ENCODE measurements at regions not wholly inside any gene's neighbourhood (a gene's known extent, or its start where the extent isn't known, plus 50 kb on each side); places are given as distances from the start of the nearest gene placed in this dataset.

GRCh38 chr13:70473907-70474306, 365.7 kb upstream of the KLHL1 start:
- DNase-seq: no peak

- no peak for DNase-seq
Observed at GRCh38 chr13:70469077-70469476, 360.8 kb upstream of the KLHL1 start.

- no peak for DNase-seq
Observed at GRCh38 chr13:70457474-70457873, 349.2 kb upstream of the KLHL1 start.

GRCh38 chr13:70448820-70449219, 340.6 kb upstream of the KLHL1 start:
- DNase-seq: no peak

- DNase-seq: no peak
Observed at GRCh38 chr13:70432276-70432805, 324.1 kb upstream of the KLHL1 start.

GRCh38 chr13:70430256-70430655, 322.0 kb upstream of the KLHL1 start:
- DNase-seq: no peak

GRCh38 chr13:70424928-70425327, 316.7 kb upstream of the KLHL1 start:
- DNase-seq: no peak

GRCh38 chr13:70424428-70424827, 316.2 kb upstream of the KLHL1 start:
- DNase-seq: no peak

GRCh38 chr13:70415136-70415535, 306.9 kb upstream of the KLHL1 start:
- no peak for DNase-seq

GRCh38 chr13:70408865-70409264, 300.6 kb upstream of the KLHL1 start:
- DNase-seq: no peak

- no peak for DNase-seq
Observed at GRCh38 chr13:70407486-70407885, 299.2 kb upstream of the KLHL1 start.

- no peak for DNase-seq
Observed at GRCh38 chr13:70405266-70405665, 297.0 kb upstream of the KLHL1 start.

GRCh38 chr13:70394031-70394548, 285.8 kb upstream of the KLHL1 start:
- no peak for DNase-seq

GRCh38 chr13:70391678-70392077, 283.4 kb upstream of the KLHL1 start:
- DNase-seq: no peak

- no peak for DNase-seq
Observed at GRCh38 chr13:70390968-70391367, 282.7 kb upstream of the KLHL1 start.

- DNase-seq: no peak
Observed at GRCh38 chr13:70390064-70390463, 281.8 kb upstream of the KLHL1 start.

- DNase-seq: no peak
Observed at GRCh38 chr13:70388935-70389334, 280.7 kb upstream of the KLHL1 start.

GRCh38 chr13:70386919-70387318, 278.7 kb upstream of the KLHL1 start:
- no peak for DNase-seq

GRCh38 chr13:70385852-70386251, 277.6 kb upstream of the KLHL1 start:
- DNase-seq: no peak

GRCh38 chr13:70384156-70384555, 275.9 kb upstream of the KLHL1 start:
- DNase-seq: no peak

GRCh38 chr13:70380809-70381208, 272.6 kb upstream of the KLHL1 start:
- no peak for DNase-seq

GRCh38 chr13:70375718-70376117, 267.5 kb upstream of the KLHL1 start:
- no peak for DNase-seq

GRCh38 chr13:70370924-70371323, 262.7 kb upstream of the KLHL1 start:
- DNase-seq: no peak

- DNase-seq: no peak
Observed at GRCh38 chr13:70366720-70367119, 258.5 kb upstream of the KLHL1 start.

GRCh38 chr13:70363991-70364390, 255.7 kb upstream of the KLHL1 start:
- no peak for DNase-seq

Data from CD4-positive, alpha-beta T cell treated with Interleukin-1 beta for 1 hour (primary cell).